Fibroblast of villous mesenchyme (primary cell): ENCODE measurements at regions not wholly inside any gene's neighbourhood (a gene's known extent, or its start where the extent isn't known, plus 50 kb on each side); places are given as distances from the start of the nearest gene placed in this dataset.

ENCODE experiments used
- DNase-seq: peaks from one replicate; pipeline ENCODE4 v3.0.0-alpha.2; 2010; ENCODE audit warnings: low read depth
- H3K4me3 ChIP-seq: 2 replicates; pipeline ENCODE4 v1.5.1; 2011; ENCODE audit warnings: low read depth, mild to moderate bottlenecking, low read length
- TF ChIP-seq, protein P1 (sequence below): IDR thresholded peaks from 2 replicates; pipeline ENCODE4 v1.5.1; 2012; ENCODE audit warnings: low read depth, mild to moderate bottlenecking, low read length; ENCODE audit not compliant: insufficient read depth

DNA sequence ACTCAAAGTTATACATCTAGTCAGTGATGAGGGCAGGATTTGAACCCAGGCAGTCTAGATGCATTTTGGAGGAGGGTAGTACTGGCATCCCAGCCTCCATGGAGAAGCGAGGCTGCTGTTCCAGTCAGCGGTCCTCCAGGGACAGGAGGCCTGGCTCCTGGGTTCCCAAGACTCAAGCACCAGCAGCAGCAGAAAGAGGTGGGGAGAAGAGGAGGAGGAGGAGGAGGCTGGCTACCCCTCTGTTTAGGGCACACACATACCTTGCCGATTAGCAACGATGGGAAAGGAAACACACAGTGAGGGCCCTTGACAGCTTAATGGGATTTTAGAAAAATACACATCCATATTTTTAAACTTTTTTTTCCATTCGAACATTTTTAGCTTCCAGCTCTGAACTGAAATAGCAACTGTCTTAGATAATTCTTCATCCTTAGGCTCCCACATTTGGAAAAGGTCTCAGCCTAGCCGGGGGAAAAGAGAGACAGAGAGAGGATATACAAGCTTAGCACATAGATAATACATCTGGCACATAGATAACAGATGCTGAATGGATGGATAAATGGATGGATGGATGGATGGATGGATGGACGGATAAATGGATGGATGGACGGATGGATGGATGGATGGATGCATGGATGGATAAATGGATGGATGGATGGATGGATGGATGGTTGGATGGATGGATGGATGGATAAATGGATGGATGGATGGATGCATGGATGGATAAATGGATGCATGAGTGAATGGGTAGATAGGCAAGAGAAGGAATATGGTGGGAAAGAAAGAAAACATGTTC is 87.9 kb downstream of the LBH start:
- TF ChIP-seq, protein P1, sequence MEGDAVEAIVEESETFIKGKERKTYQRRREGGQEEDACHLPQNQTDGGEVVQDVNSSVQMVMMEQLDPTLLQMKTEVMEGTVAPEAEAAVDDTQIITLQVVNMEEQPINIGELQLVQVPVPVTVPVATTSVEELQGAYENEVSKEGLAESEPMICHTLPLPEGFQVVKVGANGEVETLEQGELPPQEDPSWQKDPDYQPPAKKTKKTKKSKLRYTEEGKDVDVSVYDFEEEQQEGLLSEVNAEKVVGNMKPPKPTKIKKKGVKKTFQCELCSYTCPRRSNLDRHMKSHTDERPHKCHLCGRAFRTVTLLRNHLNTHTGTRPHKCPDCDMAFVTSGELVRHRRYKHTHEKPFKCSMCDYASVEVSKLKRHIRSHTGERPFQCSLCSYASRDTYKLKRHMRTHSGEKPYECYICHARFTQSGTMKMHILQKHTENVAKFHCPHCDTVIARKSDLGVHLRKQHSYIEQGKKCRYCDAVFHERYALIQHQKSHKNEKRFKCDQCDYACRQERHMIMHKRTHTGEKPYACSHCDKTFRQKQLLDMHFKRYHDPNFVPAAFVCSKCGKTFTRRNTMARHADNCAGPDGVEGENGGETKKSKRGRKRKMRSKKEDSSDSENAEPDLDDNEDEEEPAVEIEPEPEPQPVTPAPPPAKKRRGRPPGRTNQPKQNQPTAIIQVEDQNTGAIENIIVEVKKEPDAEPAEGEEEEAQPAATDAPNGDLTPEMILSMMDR, result no peak
- no peak for DNase-seq
- no peak overlapping the region for H3K4me3 ChIP-seq

GRCh38 chr2:30321466-30321865 is 90.1 kb downstream of the LBH start:
- no peak overlapping the region for H3K4me3 ChIP-seq
- TF ChIP-seq, protein P1, result no peak
- no peak for DNase-seq

- TF ChIP-seq, protein P1, result no peak
- no peak overlapping the region for H3K4me3 ChIP-seq
- DNase-seq, result no peak
Observed at GRCh38 chr2:30323499-30323898, 92.2 kb downstream of the LBH start.

GRCh38 chr2:30324245-30324908 is 93.0 kb downstream of the LBH start:
- TF ChIP-seq, protein P1, result no peak
- no peak for DNase-seq
- no peak overlapping the region for H3K4me3 ChIP-seq

- DNase-seq, result no peak
- no peak overlapping the region for H3K4me3 ChIP-seq
- TF ChIP-seq, protein P1, result no peak
Observed at GRCh38 chr2:30325600-30326328, 94.4 kb downstream of the LBH start.

DNA sequence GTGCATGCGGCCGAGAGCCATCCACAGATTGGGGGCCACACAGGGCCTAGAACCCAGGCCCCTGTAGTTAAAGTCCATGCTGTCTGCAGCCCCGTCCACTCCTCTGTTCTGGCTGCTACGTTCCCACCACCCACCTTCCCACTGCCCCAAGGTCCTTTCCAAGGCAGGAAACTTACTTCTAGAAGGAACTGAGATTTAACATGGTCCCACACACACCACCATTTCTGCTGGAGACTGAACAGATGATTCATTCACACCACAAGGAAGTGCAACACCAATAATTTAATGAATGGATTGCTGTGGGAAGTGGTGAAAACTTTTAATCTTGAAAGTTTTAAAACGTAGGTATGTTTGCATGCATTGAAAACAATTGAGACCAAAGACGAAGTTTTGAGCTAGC is 95.2 kb downstream of the LBH start:
- TF ChIP-seq, protein P1, result no peak
- H3K4me3 ChIP-seq, result no peak overlapping the region
- no peak for DNase-seq
